LNCAP (cell line): ENCODE measurements at regions not wholly inside any gene's neighbourhood (a gene's known extent, or its start where the extent isn't known, plus 50 kb on each side); places are given as distances from the start of the nearest gene placed in this dataset.

ENCODE experiments used
- TF ChIP-seq, protein P1 (sequence below): fragments of 450-650 bp; IDR thresholded peaks from 2 replicates; pipeline ENCODE4 v1.5.1; 2017; ENCODE audit warnings: mild to moderate bottlenecking

DNA sequence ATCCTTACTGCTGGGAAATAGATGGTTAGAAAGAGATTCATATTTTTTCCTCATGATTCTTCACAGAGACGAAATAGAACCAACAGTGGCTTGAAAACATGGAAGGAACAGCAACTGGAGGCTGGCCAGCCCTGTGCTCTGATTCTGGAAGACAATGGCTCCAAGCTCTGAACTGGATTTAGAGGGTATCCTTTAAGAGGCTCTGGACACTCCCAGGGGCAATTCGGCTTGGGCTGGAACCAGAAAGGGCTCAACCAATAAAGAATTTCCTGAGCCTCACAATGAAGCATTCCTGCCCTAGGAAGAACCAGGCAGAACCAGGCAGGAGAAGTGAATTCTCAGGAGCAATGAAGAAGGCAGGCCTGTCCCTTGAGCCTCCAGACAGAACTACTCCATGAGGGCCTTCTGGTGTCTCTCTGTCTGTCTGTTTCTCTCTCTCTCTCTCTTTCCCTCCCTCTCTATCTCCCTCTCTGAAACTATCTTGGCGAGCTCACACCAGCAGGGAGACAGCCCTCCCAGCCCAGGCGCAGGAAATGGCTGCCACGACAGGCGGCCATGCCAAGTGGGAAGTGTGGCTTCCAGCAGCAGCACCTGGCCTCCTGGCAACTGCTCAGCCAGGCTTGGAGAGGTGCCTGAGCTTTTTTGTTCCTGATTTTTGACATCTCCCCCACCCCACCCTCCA lies 93.3 kb downstream of the RCN1 start:
- TF ChIP-seq, protein P1, sequence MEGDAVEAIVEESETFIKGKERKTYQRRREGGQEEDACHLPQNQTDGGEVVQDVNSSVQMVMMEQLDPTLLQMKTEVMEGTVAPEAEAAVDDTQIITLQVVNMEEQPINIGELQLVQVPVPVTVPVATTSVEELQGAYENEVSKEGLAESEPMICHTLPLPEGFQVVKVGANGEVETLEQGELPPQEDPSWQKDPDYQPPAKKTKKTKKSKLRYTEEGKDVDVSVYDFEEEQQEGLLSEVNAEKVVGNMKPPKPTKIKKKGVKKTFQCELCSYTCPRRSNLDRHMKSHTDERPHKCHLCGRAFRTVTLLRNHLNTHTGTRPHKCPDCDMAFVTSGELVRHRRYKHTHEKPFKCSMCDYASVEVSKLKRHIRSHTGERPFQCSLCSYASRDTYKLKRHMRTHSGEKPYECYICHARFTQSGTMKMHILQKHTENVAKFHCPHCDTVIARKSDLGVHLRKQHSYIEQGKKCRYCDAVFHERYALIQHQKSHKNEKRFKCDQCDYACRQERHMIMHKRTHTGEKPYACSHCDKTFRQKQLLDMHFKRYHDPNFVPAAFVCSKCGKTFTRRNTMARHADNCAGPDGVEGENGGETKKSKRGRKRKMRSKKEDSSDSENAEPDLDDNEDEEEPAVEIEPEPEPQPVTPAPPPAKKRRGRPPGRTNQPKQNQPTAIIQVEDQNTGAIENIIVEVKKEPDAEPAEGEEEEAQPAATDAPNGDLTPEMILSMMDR, result no peak

GRCh38 chr11:32184723-32185376 lies 94.0 kb downstream of the RCN1 start:
- TF ChIP-seq, protein P1, result no peak

DNA sequence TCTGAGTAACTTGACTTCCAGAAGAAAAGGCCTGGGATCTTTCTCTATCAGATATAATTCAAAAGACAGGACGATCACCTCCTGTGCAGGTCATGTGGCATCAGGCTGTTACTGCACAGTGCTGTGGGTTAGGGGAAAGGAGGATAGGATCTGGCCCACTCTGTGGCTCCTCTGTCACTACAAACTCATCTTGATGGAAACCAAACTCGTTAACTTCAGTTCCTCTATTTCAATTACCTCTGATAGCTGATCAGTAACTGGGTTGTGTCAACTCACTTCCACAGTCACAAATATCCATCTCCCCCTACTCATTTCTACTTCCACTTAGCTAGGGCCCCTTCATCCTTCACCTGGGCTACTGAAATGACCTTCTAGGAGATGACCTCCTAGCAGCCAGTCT lies 95.2 kb downstream of the RCN1 start:
- TF ChIP-seq, protein P1, result no peak

- TF ChIP-seq, protein P1, result no peak
Observed at GRCh38 chr11:32187111-32187510, 96.2 kb downstream of the RCN1 start.

- TF ChIP-seq, protein P1, result peak; percentile 23; the same call in 1 of the 2 replicates
Observed at GRCh38 chr11:32188785-32189184, 97.9 kb downstream of the RCN1 start.

- TF ChIP-seq, protein P1, result no peak
Observed at GRCh38 chr11:32196137-32196536, 105.3 kb downstream of the RCN1 start.

- TF ChIP-seq, protein P1, result no peak
Observed at GRCh38 chr11:32198053-32198452, 107.2 kb downstream of the RCN1 start.
